Heart right ventricle (tissue), 16 donors: ENCODE measurements at regions not wholly inside any gene's neighbourhood (a gene's known extent, or its start where the extent isn't known, plus 50 kb on each side); places are given as distances from the start of the nearest gene placed in this dataset.

Experiments used
- ATAC-seq, 8 donors: fragments of 200-7000 bp; cut with Tn5 transposase; one replicate each; pipeline ENCODE4 v1.9.1; 2020; ENCODE audit warnings: mild to moderate bottlenecking in 8 of 8, moderate library complexity in 8 of 8, moderate number of reproducible peaks in 1 of 8
- DNase-seq, 2 donors: peaks; one replicate each; pipeline ENCODE4 v3.0.0-alpha.2; 2020
- H3K27ac ChIP-seq, 10 donors: fragments of 200-600 bp; sonication (generic) in 2 of 10; one replicate each; pipeline versions ENCODE4 v1.5.0 to v1.8.0; 2020 to 2022; ENCODE audit warnings: mild to moderate bottlenecking in 3 of 10
- H3K27me3 ChIP-seq, 7 donors: fragments of 200-600 bp; one replicate each; pipeline ENCODE4 v1.8.0; 2021 to 2022; ENCODE audit warnings: mild to moderate bottlenecking in 2 of 7
- H3K36me3 ChIP-seq, 9 donors: fragments of 200-600 bp; sonication (generic) in 1 of 9; one replicate each; pipeline versions ENCODE4 v1.5.0 to v1.8.0; 2020 to 2022; ENCODE audit warnings: mild to moderate bottlenecking in 2 of 9
- H3K4me1 ChIP-seq, 9 donors: fragments of 200-600 bp; sonication (generic) in 1 of 9; one replicate each; pipeline versions ENCODE4 v1.5.0 to v1.8.0; 2020 to 2022; ENCODE audit warnings: mild to moderate bottlenecking in 4 of 9
- H3K4me3 ChIP-seq, 10 donors: fragments of 200-600 bp; sonication (generic) in 2 of 10; one replicate each; pipeline versions ENCODE4 v1.5.0 to v1.8.0; 2020 to 2022; ENCODE audit warnings: mild to moderate bottlenecking in 7 of 10, moderate library complexity in 2 of 10
- H3K9me3 ChIP-seq, 11 donors: fragments of 200-600 bp in 10 of 11; sonication (generic) in 2 of 11; one replicate each; pipeline versions ENCODE4 v1.5.0 to v1.8.0; 2013 to 2022; ENCODE audit warnings: mild to moderate bottlenecking in 2 of 11, control low read depth in 1 of 11, moderate library complexity in 1 of 11
- CTCF ChIP-seq, 9 donors: fragments of 200-600 bp; sonication (generic) in 2 of 9; IDR thresholded peaks; one replicate each; pipeline versions ENCODE4 v1.5.0 to v1.8.0; 2021 to 2022; ENCODE audit warnings: antibody characterized with exemption in 9 of 9, mild to moderate bottlenecking in 5 of 9, moderate library complexity in 1 of 9
- WGBS, 2 donors: extraction: QIAGEN DNeasy Blood & Tissue Kit; methylation state at CpG; one replicate each; pipeline ENCODE4 v1.1.7; 2013; ENCODE audit warnings: inconsistent platforms in 1 of 2; 5-methylcytosine and 5-hydroxymethylcytosine counted together
- intact Hi-C, 10 donors: fragments of 100-400 bp; cut with DNase I; formaldehyde crosslinking; loops; one replicate each; pipeline versions ENCODE4 v1.11.1 to v1.14.2; 2022
- donor health status: Arrhythmogenic right ventricular cardiomyopathy.
- donor health status: ischemic (EF 13 %, LVEDD 7.1; RV severe dilation, severe dysfunction).
- donor health status: healthy with polysubstance abuse.
- donor health status: DM: no; HTN: yes; CAD: no.
- donor health status: DM: no; HTN: no; CAD: no.
- donor health status: ischemic (EF 25% LVEDD 6.9; RV normal size, moderate dysfunction).
- donor health status: ischemic (EF 25% LVEDD 5.7; RV mildly dilated, moderate dysfunction).
- donor health status: healthy.
- donor health status: DM: yes; HTN: yes; CAD: no.
- donor health status: Ischemic cardiomyopathy.
- donor health status: ischemic (EF 35%, LVEDD 5.7; RV mildly dilated, moderate dysfunction).
- donor health status: nonischemic (EF 11% LVEDD 7.7; RV severe dilation, severe dysfunction).
- donor health status: DM: yes; HTN: yes; CAD: no.
- donor health status: PGD.
- donor health status: ischemic (EF 29% LVEDD 5.4; RV normal size, mild dysfunction).
- donor health status: nonischemic (EF 23%, LVEDD 6.1; RV moderate dilation, normal function).

GRCh38 chr5:111562561-111562960 lies 50.2 kb upstream of the STARD4 start:
- Histone ChIP-seq H3K9me3 (peaks cover 0 to 23% (median 0%) of the 10 kb centered on the region in 11 donors), H3K27ac (peak overlapping the region in 3 of 10 donors; percentile 11 to 71 (median 69)), H3K27me3 (no peaks in the 10 kb centered on the region), H3K4me1 (peaks cover 0 to 21% (median 11%) of the 10 kb centered on the region in 9 donors), H3K4me3 (no peak overlapping the region), H3K36me3 (no peaks in the 10 kb centered on the region)
- intact Hi-C loops, result no loop called here
- ATAC-seq (peak in 7 of 8 donors; percentile 13 to 78 (median 60)), DNase-seq (no peak)
- no peak for TF ChIP-seq CTCF (IDR thresholded peaks at IDR 0.05)
- WGBS, 2 donors, result 53 to 59% methylated on average over 3 of the region's 3 CpGs
